DOHH2 (cell line): ENCODE measurements at regions not wholly inside any gene's neighbourhood (a gene's known extent, or its start where the extent isn't known, plus 50 kb on each side); places are given as distances from the start of the nearest gene placed in this dataset.

Experiments used
- EZH2phosphoT487 ChIP-seq: fragments of 200-600 bp; sonication (generic); IDR thresholded peaks from 2 replicates; pipeline ENCODE4 v1.6.1; 2017; ENCODE audit warnings: borderline replicate concordance, mild to moderate bottlenecking, antibody characterized with exemption, low read length, moderate library complexity, mixed read lengths
- TF ChIP-seq, protein P1 (sequence below): fragments of 200-600 bp; sonication (generic); IDR thresholded peaks from one replicate; pipeline ENCODE4 v1.5.1; 2014; ENCODE audit warnings: antibody characterized with exemption, mild to moderate bottlenecking, low read depth, low read length; ENCODE audit not compliant: poor library complexity, severe bottlenecking

DNA sequence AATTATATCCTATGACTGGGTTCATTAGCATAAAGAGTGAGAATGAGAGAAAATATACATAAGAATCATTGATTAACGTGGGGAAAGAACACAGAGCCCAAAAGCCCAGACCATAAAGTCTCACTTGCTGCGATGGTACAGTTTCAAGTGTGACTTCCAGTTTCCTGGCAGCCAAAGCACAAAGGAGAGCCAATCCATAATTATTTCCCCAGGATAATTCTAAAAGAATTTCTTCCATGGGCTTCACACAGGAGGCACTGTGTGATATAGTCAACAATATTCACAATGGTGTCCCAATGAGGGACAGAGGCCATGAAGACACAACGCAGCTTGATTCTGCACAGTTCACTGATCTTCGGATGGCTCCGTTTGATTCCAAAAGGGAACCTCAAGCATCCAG, 321.6 kb downstream of the PLPP3 start:
- TF ChIP-seq, protein P1, sequence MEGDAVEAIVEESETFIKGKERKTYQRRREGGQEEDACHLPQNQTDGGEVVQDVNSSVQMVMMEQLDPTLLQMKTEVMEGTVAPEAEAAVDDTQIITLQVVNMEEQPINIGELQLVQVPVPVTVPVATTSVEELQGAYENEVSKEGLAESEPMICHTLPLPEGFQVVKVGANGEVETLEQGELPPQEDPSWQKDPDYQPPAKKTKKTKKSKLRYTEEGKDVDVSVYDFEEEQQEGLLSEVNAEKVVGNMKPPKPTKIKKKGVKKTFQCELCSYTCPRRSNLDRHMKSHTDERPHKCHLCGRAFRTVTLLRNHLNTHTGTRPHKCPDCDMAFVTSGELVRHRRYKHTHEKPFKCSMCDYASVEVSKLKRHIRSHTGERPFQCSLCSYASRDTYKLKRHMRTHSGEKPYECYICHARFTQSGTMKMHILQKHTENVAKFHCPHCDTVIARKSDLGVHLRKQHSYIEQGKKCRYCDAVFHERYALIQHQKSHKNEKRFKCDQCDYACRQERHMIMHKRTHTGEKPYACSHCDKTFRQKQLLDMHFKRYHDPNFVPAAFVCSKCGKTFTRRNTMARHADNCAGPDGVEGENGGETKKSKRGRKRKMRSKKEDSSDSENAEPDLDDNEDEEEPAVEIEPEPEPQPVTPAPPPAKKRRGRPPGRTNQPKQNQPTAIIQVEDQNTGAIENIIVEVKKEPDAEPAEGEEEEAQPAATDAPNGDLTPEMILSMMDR, result no peak
- TF ChIP-seq EZH2phosphoT487, result no peak
